Osteoblast (primary cell): ENCODE measurements at regions not wholly inside any gene's neighbourhood (a gene's known extent, or its start where the extent isn't known, plus 50 kb on each side); places are given as distances from the start of the nearest gene placed in this dataset.

Experiments used
- DNase-seq: peaks from one replicate; pipeline ENCODE4 v3.0.0; 2011; ENCODE audit warnings: low spot score, mixed read lengths; ENCODE audit not compliant: insufficient read length; ENCODE audit errors: missing footprints
- H2AFZ ChIP-seq: 2 replicates; pipeline ENCODE4 v1.6.0; 2011; ENCODE audit warnings: mild to moderate bottlenecking, low read length
- H3K27ac ChIP-seq: 2 replicates; pipeline ENCODE4 v1.5.1; 2011; ENCODE audit warnings: mild to moderate bottlenecking, low read depth, low read length, moderate library complexity
- H3K27me3 ChIP-seq: 2 replicates; pipeline ENCODE4 v1.6.0; 2012; ENCODE audit warnings: mild to moderate bottlenecking, control low read depth, inconsistent platforms, low read length, moderate library complexity; ENCODE audit not compliant: insufficient read depth
- H3K36me3 ChIP-seq: 2 replicates; pipeline ENCODE4 v1.5.1; 2011; ENCODE audit warnings: mild to moderate bottlenecking, low read length, control low read depth, moderate library complexity; ENCODE audit not compliant: insufficient read depth
- H3K4me1 ChIP-seq: 2 replicates; pipeline ENCODE4 v1.5.1; 2011; ENCODE audit warnings: mild to moderate bottlenecking, low read length, control low read depth, moderate library complexity; ENCODE audit not compliant: insufficient read depth
- H3K4me2 ChIP-seq: 2 replicates; pipeline ENCODE4 v1.6.0; 2011; ENCODE audit warnings: mild to moderate bottlenecking, low read length; ENCODE audit not compliant: insufficient read depth
- H3K4me3 ChIP-seq: fragments of 200-600 bp; sonication (generic); 3 replicates; pipeline ENCODE4 v1.5.1; 2012; ENCODE audit warnings: mild to moderate bottlenecking, low read length, inconsistent platforms; ENCODE audit not compliant: insufficient read depth
- H3K79me2 ChIP-seq: 2 replicates; pipeline ENCODE4 v1.6.0; 2012; ENCODE audit warnings: mild to moderate bottlenecking, low read length, control low read depth, inconsistent platforms; ENCODE audit not compliant: insufficient read depth
- H3K9me3 ChIP-seq: 2 replicates; pipeline ENCODE4 v1.5.1; 2011; ENCODE audit warnings: low read depth, low read length, control low read depth
- H4K20me1 ChIP-seq: 2 replicates; pipeline ENCODE4 v1.6.0; 2012; ENCODE audit warnings: mild to moderate bottlenecking, low read length, control low read depth; ENCODE audit not compliant: insufficient read depth
- TF ChIP-seq, protein P1 (sequence below): IDR thresholded peaks from 2 replicates; pipeline ENCODE4 v1.5.1; 2011; ENCODE audit warnings: mild to moderate bottlenecking, low read depth, low read length, moderate library complexity; ENCODE audit errors: extremely low read depth

DNA sequence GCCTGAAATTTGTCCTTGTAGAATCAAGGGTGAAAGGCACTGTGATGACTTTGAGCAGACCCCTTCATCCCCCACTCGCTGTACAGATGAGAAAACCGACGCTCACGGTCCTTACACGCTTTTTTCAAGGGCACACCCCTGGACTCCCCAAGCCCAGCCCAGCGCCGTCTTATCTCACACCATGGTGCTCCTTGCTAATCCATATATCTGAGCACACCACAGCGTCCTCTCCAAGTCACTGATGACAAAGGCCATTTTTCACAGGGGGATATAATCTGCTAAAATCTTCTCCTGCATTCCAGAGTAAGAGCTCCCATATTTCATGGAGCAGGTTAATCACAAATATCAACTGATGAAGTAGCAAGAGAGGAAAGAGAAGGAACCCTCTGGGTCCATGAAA is 486.3 kb downstream of the BCOR start:
- TF ChIP-seq, protein P1, sequence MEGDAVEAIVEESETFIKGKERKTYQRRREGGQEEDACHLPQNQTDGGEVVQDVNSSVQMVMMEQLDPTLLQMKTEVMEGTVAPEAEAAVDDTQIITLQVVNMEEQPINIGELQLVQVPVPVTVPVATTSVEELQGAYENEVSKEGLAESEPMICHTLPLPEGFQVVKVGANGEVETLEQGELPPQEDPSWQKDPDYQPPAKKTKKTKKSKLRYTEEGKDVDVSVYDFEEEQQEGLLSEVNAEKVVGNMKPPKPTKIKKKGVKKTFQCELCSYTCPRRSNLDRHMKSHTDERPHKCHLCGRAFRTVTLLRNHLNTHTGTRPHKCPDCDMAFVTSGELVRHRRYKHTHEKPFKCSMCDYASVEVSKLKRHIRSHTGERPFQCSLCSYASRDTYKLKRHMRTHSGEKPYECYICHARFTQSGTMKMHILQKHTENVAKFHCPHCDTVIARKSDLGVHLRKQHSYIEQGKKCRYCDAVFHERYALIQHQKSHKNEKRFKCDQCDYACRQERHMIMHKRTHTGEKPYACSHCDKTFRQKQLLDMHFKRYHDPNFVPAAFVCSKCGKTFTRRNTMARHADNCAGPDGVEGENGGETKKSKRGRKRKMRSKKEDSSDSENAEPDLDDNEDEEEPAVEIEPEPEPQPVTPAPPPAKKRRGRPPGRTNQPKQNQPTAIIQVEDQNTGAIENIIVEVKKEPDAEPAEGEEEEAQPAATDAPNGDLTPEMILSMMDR: no peak
- Histone ChIP-seq H3K27ac (no peak overlapping the region), H3K4me2 (no peak overlapping the region), H3K36me3 (no peaks in the 10 kb centered on the region), H3K27me3 (peaks cover 67% of the 10 kb centered on the region), H3K79me2 (no peaks in the 10 kb centered on the region), H3K4me3 (no peak overlapping the region), H2AFZ (no peak overlapping the region), H3K9me3 (no peaks in the 10 kb centered on the region), H4K20me1 (peaks cover 3% of the 10 kb centered on the region), H3K4me1 (no peaks in the 10 kb centered on the region)
- DNase-seq: no peak

- DNase-seq: no peak
- Histone ChIP-seq H3K27ac (no peak overlapping the region), H3K27me3 (peaks cover 72% of the 10 kb centered on the region), H3K4me2 (no peak overlapping the region), H3K4me3 (no peak overlapping the region), H4K20me1 (peaks cover 3% of the 10 kb centered on the region), H2AFZ (no peak overlapping the region), H3K36me3 (no peaks in the 10 kb centered on the region), H3K4me1 (no peaks in the 10 kb centered on the region), H3K9me3 (no peaks in the 10 kb centered on the region), H3K79me2 (no peaks in the 10 kb centered on the region)
- TF ChIP-seq, protein P1: no peak
These were observed 484.2 kb downstream of the BCOR start for GRCh38 chrX:39613482-39613995.

DNA sequence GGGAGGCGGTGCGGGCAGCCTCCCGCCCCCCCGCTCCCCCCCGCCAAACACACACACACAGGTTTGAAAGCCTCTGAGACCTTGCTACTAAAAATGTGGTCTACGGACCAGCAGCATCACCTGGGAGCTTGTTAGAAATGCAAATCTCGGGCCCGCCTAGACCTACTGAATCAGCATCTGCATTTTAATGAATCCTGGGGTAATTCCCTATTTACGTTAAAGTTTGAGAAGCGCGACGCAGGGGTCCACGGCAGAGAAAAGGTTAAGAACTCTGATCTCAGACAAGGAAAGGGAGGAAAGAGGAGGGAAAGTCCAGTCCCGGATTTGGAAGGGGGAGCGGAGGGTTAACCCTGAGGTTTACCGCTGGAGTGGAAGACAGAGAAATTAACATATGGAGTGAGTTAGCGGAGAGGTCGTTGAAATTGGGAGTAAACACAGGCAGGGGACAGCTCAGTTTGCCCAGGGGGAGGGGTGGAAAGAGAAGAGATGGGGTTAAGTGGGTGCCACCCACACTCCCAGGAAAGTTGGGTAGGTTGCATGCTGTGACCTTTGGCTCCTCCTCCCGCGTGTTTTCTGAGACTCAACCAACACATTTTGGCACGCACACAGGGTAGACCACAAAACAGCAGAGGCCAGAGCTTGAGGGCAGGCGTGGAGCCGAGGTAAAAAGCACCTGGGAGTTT is 483.6 kb downstream of the BCOR start:
- Histone ChIP-seq H3K4me2 (no peak overlapping the region), H3K36me3 (no peaks in the 10 kb centered on the region), H2AFZ (no peak overlapping the region), H3K79me2 (no peaks in the 10 kb centered on the region), H4K20me1 (peaks cover 3% of the 10 kb centered on the region), H3K27ac (no peak overlapping the region), H3K27me3 (peaks cover 72% of the 10 kb centered on the region), H3K4me1 (no peaks in the 10 kb centered on the region), H3K4me3 (no peak overlapping the region), H3K9me3 (no peaks in the 10 kb centered on the region)
- TF ChIP-seq, protein P1: no peak
- DNase-seq: no peak

GRCh38 chrX:39614680-39614998 is 483.1 kb downstream of the BCOR start:
- Histone ChIP-seq H3K4me2 (no peak overlapping the region), H3K27me3 (peaks cover 69% of the 10 kb centered on the region)

More at GRCh38 chrX:39614680-39614998, 483.1 kb downstream of the BCOR start:
- no peak for DNase-seq
- no peaks in the 10 kb centered on the region for H3K9me3 ChIP-seq
- H3K36me3 ChIP-seq: no peaks in the 10 kb centered on the region
- H3K4me1 ChIP-seq: no peaks in the 10 kb centered on the region
- TF ChIP-seq, protein P1: no peak
- no peak overlapping the region for H3K27ac ChIP-seq
- no peak overlapping the region for H3K4me3 ChIP-seq
- H3K79me2 ChIP-seq: no peaks in the 10 kb centered on the region
- H2AFZ ChIP-seq: no peak overlapping the region
- peaks cover 3% of the 10 kb centered on the region for H4K20me1 ChIP-seq
